LoVo (cell line): ENCODE measurements at regions not wholly inside any gene's neighbourhood (a gene's known extent, or its start where the extent isn't known, plus 50 kb on each side); places are given as distances from the start of the nearest gene placed in this dataset.
"Not testable (repeated sequence)": the region's sequence is repeated elsewhere in the genome, so short reads cannot be mapped to it uniquely, and the experiment has no call there.

ENCODE experiments used
- DNase-seq: peaks from one replicate; pipeline ENCODE4 v3.0.0-alpha.2; 2016; ENCODE audit warnings: low spot score

- DNase-seq, result no peak
Measured at GRCh38 chr3:117003501-117003900, 293.9 kb downstream of the TUSC7 start.

- no peak for DNase-seq
Measured at GRCh38 chr3:117005274-117005673, 295.7 kb downstream of the TUSC7 start.

DNA sequence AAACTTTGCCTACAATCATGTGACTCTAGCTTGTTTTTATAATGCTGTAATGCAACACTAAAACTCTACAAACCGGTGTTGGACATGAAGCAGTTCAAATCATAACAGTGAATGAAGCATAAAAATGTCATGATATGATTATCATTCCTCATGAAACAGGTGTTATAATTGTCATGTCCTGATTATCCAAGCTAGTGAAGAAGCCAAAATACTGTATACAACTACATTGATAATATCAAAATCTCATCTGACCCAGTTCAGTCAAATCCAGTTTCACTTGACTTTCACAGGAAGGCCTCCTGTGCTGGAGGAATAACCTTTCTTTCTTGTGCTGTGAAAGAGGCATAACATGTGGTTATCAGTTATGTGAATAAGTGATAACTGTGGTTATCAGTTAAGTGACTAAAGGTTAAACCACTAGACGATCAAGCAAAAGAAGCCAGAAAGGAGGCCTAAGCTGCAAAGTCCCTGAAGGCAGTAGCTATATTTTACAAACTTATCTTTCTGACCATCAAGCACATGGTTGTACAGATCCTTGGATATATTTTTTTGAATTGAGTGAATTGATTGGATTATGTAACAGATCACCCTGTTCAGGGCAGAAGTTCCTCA is 296.4 kb downstream of the TUSC7 start:
- DNase-seq, result no peak

DNA sequence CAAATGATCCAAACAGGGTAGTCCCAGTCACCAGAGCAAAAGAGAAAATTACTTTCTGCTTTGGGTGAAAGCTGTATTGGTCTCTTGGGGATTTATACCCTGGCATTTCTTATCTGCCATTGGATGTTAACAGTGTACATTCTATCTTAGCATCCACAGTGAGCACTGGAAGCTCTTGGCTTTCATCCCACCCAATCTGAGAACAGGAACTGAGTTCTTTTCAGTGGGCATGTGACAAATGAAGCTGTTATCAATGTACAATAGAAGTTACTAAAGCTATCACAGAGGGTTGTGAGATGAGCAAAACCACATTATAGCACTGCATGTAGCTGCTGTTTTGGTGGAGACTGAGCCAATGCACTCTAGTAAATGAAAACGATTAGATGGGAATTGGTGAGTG is 300.7 kb downstream of the TUSC7 start:
- no peak for DNase-seq

GRCh38 chr3:117011687-117012250 is 302.2 kb downstream of the TUSC7 start:
- no peak for DNase-seq

DNA sequence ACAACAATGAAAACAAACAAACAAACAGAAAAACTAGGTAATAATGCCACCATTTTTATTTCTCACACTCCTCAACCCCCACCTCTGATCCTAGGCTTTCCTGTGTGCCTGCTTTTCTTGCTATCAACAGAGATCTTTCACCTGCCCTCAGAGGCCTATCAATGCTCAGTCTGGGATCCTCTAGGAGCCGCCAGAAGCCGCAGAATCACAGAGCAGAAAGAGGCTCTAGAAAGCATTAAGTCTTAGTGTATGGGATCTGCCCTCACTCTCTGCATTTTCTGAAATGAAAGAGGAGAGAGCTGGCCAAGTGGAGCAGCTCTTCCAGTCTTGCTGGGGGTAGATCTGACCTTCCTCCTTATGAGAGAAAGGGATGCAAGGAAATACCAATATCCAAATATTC is 306.8 kb downstream of the TUSC7 start:
- DNase-seq, result no peak

DNA sequence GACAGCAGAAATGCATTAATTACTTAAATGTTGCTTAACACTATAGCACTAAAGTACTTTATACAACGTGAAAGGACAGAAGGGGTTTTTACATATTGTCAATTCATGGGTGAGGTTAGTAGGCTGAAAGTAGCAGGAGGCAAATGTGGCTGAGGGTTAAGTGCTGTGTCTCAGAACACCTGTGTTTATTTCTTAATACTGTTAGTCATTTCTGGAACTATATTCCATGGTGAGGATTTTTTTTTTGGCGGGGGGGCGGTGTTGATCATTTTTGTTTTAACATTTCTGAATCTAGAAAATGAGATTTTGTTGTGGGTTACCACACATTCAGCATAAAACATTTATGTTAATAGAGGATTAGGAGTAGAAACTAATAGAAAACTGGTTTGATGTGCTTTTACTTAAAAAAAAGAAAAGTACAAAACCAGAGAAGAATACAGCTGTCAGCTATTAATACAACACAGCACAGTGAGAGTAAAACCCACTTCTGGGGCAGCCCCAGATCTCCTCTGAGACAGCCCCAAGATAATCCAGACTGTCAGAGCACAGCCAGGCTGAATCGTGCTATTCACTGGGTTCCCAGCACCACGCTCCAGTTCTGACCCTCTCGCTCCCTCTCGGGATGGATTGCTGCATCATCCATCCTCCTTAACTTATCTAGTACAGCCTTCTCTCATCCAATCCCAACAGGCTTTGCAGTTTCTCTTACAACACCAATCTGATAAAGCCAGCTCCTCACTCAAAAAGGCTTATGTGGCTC is 307.7 kb downstream of the TUSC7 start:
- DNase-seq, result no peak

DNA sequence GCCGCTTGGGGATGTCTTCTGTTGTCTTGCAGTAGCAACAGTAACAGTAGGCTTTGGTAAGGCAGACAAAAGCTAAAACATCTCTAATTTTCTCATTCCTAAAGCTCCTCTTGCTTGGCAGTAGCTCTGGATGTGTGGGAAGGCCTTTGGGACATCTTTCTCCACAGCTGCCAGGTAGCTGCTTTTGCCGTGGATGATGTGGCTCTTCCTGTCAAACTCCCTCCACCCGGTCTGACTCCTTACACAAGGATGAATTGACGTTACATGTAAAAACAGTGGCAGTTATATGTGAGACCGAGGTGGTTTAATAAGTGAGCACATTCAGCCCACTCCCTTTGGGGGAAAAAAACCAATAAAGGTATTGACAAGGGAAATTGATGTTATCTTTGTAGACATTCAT is 309.1 kb downstream of the TUSC7 start:
- DNase-seq, result no peak

- DNase-seq, result peak; percentile 36
Measured at GRCh38 chr3:117019082-117019713, 309.6 kb downstream of the TUSC7 start.

GRCh38 chr3:117026401-117026800 is 316.8 kb downstream of the TUSC7 start:
- DNase-seq, result no peak

- DNase-seq, result no peak
Measured at GRCh38 chr3:117035745-117036144, 326.2 kb downstream of the TUSC7 start.

DNA sequence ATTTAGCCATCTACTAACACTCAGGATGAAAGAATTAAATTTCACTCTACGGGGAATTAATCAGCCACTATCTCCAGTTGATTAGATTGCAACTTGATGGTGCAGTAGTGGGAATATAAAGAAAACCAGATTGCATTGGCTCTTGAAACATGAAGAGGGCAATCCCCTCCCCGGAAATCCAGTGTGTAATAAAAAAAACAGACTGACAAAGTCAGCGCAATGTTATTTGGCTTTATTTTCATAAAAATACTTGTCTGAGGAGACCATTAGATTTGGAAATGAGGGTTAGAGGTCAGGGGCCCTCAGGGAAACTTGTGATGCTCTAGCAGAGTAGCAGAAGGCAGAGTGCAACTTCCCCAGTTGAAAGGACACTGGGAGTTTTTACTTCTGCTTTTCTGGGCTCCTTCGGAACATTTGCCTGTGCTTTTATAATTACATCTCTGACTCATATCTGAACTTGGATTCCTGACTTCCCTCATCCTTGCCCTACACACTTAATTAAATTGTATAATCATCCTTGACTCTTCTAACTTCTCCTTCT is 326.8 kb downstream of the TUSC7 start:
- DNase-seq, result no peak

DNA sequence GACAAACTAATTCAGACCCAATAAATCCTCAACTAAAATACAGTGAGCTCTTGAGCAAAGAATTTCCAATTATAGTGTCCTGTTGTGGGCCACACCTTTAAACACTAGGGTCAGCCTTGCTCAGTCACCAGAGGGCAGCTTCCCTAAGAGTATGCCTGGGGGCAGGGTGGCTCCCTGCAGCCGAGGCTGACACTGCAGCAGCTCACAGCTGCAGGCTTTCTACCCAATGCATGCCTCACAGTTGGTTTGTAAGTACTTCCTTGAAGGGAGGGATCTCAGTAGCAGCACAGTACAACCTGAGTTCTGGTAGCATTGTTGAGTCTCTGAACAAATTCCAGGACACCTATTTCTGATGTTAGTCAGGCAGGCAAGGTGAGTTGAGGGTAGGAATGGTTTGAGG is 335.6 kb downstream of the TUSC7 start:
- peak; percentile 2 for DNase-seq

- no peak for DNase-seq
Measured at GRCh38 chr3:117047951-117048705, 338.5 kb downstream of the TUSC7 start.

- no peak for DNase-seq
Measured at GRCh38 chr3:117052395-117052794, 342.8 kb downstream of the TUSC7 start.

DNA sequence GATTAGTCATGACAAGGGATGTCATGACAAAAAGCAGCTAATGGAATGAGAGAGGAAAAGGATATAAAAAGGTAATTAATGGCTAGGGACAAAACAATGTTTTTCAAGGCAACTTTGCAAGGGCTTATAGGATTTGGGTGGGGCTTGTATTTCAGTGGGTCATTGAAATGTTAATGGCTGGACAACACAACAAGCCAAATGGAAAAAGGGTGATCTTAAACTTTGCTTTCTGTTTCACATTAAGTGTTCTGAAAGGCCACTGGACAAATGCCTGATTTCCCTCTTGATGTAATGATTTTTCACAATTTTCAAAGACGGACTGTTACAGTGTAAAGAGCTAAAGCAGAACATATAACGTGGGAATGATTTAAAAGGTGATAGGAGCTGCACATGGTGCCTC is 345.0 kb downstream of the TUSC7 start:
- DNase-seq, result no peak

DNA sequence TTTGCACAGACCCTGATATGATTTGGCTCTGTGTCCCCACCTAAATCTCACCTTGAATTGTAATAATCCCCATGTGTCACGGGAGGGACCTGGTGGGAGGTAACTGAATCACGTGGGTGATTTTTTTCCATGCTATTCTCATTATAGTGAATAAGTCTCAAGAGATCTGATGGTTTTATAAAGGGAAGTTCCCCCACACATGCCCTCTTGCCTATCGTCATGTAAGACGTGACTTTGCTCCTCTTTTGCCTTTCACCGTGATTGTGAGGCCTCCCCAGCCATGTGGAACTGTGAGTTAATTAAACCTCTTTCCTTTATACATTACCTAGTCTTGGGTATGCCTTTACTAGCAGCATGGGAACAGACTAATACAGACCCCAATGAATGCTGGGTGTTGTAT is 347.4 kb downstream of the TUSC7 start:
- DNase-seq, result not testable (repeated sequence)

DNA sequence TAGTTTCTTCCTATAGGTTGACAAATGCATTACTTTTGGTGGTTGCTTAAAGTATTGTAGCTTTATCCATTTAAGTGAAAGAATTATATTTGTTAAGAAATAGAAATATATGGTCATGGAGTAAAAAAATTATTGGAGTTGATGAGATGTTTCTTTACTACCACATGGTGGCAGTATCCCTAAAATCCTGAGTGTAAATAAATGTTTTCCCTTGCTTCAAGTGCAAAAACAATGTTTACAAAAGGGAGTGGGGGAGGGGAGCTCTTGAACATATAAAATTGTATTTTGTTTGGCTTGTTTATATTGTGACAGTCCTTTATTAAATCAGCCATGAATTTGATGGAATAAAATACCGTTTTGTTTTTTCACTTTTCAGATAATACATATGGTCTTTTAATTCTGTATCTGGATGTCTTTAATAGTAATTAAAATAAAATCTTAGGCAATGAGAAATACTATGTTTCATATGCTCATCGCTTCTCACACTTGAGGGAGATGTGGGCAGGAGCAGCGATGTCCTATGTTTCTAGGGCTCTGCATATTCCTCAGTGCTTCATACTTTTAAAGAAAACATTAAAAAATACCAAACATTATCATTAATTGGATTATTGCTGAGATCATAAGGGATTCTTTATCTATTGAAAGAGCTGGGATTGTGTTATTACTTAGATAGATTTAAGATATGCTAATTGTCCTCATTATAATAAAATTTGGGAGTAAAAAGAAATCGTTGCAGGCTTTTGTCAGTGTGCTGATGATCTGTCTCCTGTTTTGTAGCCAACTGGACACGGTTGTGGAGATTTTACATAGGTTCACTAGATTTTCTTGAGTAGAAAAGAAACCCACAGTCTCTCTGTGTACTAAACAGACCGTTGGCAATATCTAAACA is 349.7 kb downstream of the TUSC7 start:
- peak; percentile 16 for DNase-seq

DNA sequence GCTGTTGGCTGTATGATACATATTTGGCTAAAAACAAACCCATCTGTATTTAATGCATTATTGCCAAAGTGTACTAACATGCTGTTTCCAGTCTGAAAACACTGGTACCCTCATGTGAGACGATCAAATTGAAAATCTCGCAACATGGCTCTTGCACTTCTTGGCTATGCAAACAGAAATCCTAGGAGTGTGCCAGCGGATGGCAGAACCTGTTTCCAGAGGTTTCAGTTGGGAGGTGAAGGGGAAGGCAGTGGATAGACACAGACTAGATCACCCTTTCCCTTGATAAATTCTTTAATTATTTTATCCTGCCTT is 350.3 kb downstream of the TUSC7 start:
- no peak for DNase-seq

- DNase-seq, result no peak
Measured at GRCh38 chr3:117063930-117064329, 354.4 kb downstream of the TUSC7 start.

GRCh38 chr3:117068301-117068700 is 358.7 kb downstream of the TUSC7 start:
- no peak for DNase-seq
